ENCODE measurements at regions not wholly inside any gene's neighbourhood (a gene's known extent, or its start where the extent isn't known, plus 50 kb on each side); places are given as distances from the start of the nearest gene placed in this dataset.

DNA sequence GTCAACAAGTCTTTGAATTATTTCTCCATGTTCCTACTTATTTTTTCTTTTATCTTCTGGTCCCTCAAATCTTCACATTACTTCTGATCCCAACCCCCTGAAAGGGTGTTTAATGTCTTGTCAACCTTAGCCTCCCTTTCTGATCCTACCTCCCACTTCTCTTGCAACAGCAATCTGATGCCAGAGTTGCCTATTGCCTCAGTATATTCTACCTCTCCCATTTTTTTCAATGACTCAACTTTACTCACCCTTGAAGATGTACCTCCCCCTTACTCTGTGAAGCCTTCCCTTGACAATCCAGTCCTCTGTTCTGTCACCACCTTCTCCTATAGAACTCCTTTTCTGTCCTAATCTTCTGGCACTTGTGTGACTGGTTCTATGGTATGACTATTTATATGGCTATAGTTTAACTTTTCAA, 99.5 kb upstream of the CD55 start:
- Histone ChIP-seq H3K36me3 (ENCODE audit: insufficient read depth) (no peaks in the 10 kb centered on the region), H3K79me2 (ENCODE audit: insufficient read depth, low read depth) (no peaks in the 10 kb centered on the region), H3K4me3 (IDR thresholded peaks at IDR 0.05; ENCODE audit: insufficient read depth, low read depth, low read length) (no peak overlapping the region), H3K4me1 (ENCODE audit: low read depth, poor library complexity, severe bottlenecking) (peaks cover 33% of the 10 kb centered on the region), H3K27ac (no peak overlapping the region), H3K27me3 (ENCODE audit: insufficient read depth, low read depth) (no peaks in the 10 kb centered on the region), H2AFZ (ENCODE audit: low read depth) (no peak overlapping the region), H4K20me1 (ENCODE audit: insufficient read depth) (no peaks in the 10 kb centered on the region), H3K9ac (no peak overlapping the region), H3K4me2 (no peak overlapping the region)
- TF ChIP-seq, protein P1, sequence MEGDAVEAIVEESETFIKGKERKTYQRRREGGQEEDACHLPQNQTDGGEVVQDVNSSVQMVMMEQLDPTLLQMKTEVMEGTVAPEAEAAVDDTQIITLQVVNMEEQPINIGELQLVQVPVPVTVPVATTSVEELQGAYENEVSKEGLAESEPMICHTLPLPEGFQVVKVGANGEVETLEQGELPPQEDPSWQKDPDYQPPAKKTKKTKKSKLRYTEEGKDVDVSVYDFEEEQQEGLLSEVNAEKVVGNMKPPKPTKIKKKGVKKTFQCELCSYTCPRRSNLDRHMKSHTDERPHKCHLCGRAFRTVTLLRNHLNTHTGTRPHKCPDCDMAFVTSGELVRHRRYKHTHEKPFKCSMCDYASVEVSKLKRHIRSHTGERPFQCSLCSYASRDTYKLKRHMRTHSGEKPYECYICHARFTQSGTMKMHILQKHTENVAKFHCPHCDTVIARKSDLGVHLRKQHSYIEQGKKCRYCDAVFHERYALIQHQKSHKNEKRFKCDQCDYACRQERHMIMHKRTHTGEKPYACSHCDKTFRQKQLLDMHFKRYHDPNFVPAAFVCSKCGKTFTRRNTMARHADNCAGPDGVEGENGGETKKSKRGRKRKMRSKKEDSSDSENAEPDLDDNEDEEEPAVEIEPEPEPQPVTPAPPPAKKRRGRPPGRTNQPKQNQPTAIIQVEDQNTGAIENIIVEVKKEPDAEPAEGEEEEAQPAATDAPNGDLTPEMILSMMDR (conservative IDR thresholded peaks at IDR 0.05; ENCODE audit: low read depth, low read length): no peak

DNA sequence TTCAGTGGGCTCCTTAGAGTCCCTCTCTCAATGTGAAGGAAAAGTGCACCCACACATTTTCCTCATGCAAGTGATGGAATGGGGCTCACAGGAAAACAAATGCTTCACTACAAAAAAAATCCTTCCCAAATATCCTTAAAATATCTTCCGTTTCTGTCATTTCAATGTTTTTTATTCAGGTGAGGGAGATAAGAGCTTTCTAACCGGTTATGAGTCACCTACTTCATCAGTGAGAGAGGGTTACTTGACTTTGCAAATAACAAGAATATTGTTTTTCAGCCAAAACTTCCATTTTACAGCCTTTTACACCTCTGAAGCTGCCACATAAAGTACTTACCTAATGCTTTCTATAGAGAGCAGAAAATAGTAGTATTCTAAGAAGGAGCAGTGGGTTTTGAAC, 98.3 kb upstream of the CD55 start:
- H3K9ac ChIP-seq: no peak overlapping the region
- no peak overlapping the region for H3K27ac ChIP-seq
- H3K4me3 ChIP-seq (IDR thresholded peaks at IDR 0.05; ENCODE audit: insufficient read depth, low read depth, low read length): no peak overlapping the region
- TF ChIP-seq, protein P1 (conservative IDR thresholded peaks at IDR 0.05; ENCODE audit: low read depth, low read length): no peak
- H3K79me2 ChIP-seq (ENCODE audit: insufficient read depth, low read depth): no peaks in the 10 kb centered on the region
- peaks cover 21% of the 10 kb centered on the region for H3K4me1 ChIP-seq (ENCODE audit: low read depth, poor library complexity, severe bottlenecking)
- H2AFZ ChIP-seq (ENCODE audit: low read depth): no peak overlapping the region
- H3K36me3 ChIP-seq (ENCODE audit: insufficient read depth): no peaks in the 10 kb centered on the region
- H3K27me3 ChIP-seq (ENCODE audit: insufficient read depth, low read depth): no peaks in the 10 kb centered on the region
- no peak overlapping the region for H3K4me2 ChIP-seq
- H4K20me1 ChIP-seq (ENCODE audit: insufficient read depth): no peaks in the 10 kb centered on the region

DNA sequence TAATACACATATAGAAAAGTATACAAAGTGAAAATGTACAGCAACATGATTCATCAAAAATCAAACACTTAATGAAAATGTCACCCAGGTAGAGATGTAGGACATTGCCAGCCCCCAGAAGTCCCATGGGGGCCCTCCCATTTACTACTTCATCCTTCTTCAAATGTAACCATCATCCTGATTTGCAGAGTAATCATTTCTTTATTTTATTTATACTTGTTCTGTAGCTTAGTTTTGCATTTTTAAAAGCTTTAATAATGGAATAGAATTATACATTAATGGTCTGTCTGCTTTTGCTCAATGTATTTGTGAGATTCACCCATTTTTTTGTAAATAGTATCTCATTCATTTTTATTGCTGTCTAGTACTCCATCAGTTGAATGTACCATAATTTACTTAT, 96.8 kb upstream of the CD55 start:
- TF ChIP-seq, protein P1 (conservative IDR thresholded peaks at IDR 0.05; ENCODE audit: low read depth, low read length): no peak
- Histone ChIP-seq H3K4me2 (no peak overlapping the region), H2AFZ (ENCODE audit: low read depth) (no peak overlapping the region), H3K27me3 (ENCODE audit: insufficient read depth, low read depth) (no peaks in the 10 kb centered on the region), H3K79me2 (ENCODE audit: insufficient read depth, low read depth) (no peaks in the 10 kb centered on the region), H3K36me3 (ENCODE audit: insufficient read depth) (no peaks in the 10 kb centered on the region), H3K27ac (no peak overlapping the region), H3K4me1 (ENCODE audit: low read depth, poor library complexity, severe bottlenecking) (peaks cover 5% of the 10 kb centered on the region), H4K20me1 (ENCODE audit: insufficient read depth) (no peaks in the 10 kb centered on the region), H3K4me3 (IDR thresholded peaks at IDR 0.05; ENCODE audit: insufficient read depth, low read depth, low read length) (no peak overlapping the region), H3K9ac (no peak overlapping the region)

DNA sequence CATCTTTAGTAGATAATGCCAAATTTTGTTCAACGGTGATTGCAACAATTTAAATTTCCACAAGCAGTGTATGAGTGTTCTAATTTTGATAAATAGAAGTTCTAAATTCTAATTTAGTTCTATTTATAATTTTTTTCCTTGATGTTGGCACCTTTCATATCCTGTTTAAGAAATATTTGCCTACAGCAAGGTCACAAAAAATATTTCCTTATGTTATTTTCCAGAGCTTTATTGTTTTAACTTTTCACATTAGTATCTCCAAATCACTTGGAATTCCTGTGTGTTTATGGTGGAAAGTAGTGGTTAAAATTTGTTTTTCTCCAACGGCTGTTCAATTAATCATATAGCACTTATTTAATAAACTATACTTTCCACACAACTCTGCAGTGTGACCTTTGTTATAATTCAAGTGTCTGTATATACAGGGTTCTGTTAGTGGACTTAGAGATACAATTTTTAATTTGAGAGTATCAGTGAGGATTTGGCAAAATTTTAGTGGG, 94.3 kb upstream of the CD55 start:
- H4K20me1 ChIP-seq (ENCODE audit: insufficient read depth): no peaks in the 10 kb centered on the region
- no peaks in the 10 kb centered on the region for H3K36me3 ChIP-seq (ENCODE audit: insufficient read depth)
- no peak overlapping the region for H2AFZ ChIP-seq (ENCODE audit: low read depth)
- TF ChIP-seq, protein P1 (conservative IDR thresholded peaks at IDR 0.05; ENCODE audit: low read depth, low read length): no peak
- no peaks in the 10 kb centered on the region for H3K27me3 ChIP-seq (ENCODE audit: insufficient read depth, low read depth)
- no peaks in the 10 kb centered on the region for H3K4me1 ChIP-seq (ENCODE audit: low read depth, poor library complexity, severe bottlenecking)
- H3K4me3 ChIP-seq (IDR thresholded peaks at IDR 0.05; ENCODE audit: insufficient read depth, low read depth, low read length): no peak overlapping the region
- no peak overlapping the region for H3K4me2 ChIP-seq
- no peak overlapping the region for H3K9ac ChIP-seq
- no peak overlapping the region for H3K27ac ChIP-seq
- H3K79me2 ChIP-seq (ENCODE audit: insufficient read depth, low read depth): no peaks in the 10 kb centered on the region

All from KMS-11 (cell line).